ENCODE measurements at regions not wholly inside any gene's neighbourhood (a gene's known extent, or its start where the extent isn't known, plus 50 kb on each side); places are given as distances from the start of the nearest gene placed in this dataset.

DNA sequence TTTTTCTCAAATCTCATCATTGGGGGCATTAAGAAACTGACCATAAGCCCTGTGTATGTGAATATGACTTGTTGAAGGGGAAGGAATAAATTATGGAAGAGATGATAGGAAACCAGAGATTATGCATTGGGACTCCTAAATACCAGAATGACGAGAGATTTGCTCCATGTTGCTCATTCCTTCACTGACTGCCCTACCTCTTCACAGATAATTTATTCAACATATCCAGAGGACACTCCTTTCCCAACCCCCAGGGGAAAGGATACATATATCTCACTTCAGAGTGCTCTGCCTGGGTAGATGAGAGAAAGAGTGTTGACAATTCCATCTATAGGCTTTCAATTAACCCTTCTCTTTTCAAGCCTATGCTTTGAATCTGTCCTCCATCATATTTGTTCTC is 145.3 kb upstream of the RHOBTB1 start:
- no peak for TF ChIP-seq BHLHE40 (IDR thresholded peaks at IDR 0.05; ENCODE audit: low read depth, low read length)
- TF ChIP-seq, protein P1, sequence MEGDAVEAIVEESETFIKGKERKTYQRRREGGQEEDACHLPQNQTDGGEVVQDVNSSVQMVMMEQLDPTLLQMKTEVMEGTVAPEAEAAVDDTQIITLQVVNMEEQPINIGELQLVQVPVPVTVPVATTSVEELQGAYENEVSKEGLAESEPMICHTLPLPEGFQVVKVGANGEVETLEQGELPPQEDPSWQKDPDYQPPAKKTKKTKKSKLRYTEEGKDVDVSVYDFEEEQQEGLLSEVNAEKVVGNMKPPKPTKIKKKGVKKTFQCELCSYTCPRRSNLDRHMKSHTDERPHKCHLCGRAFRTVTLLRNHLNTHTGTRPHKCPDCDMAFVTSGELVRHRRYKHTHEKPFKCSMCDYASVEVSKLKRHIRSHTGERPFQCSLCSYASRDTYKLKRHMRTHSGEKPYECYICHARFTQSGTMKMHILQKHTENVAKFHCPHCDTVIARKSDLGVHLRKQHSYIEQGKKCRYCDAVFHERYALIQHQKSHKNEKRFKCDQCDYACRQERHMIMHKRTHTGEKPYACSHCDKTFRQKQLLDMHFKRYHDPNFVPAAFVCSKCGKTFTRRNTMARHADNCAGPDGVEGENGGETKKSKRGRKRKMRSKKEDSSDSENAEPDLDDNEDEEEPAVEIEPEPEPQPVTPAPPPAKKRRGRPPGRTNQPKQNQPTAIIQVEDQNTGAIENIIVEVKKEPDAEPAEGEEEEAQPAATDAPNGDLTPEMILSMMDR (conservative IDR thresholded peaks at IDR 0.05; ENCODE audit: low read depth, low read length) = no peak
- TF ChIP-seq, protein P2, sequence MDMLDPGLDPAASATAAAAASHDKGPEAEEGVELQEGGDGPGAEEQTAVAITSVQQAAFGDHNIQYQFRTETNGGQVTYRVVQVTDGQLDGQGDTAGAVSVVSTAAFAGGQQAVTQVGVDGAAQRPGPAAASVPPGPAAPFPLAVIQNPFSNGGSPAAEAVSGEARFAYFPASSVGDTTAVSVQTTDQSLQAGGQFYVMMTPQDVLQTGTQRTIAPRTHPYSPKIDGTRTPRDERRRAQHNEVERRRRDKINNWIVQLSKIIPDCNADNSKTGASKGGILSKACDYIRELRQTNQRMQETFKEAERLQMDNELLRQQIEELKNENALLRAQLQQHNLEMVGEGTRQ (IDR thresholded peaks at IDR 0.05; ENCODE audit: low read depth, low read length) = no peak
- no peak for TF ChIP-seq CHD1 (IDR thresholded peaks at IDR 0.05; ENCODE audit: low read depth, low read length)
- TF ChIP-seq SMC3 (IDR thresholded peaks at IDR 0.05; ENCODE audit: low read depth, low read length) = no peak
- TF ChIP-seq RFX5 (IDR thresholded peaks at IDR 0.05; ENCODE audit: low read depth, low read length) = no peak
